Spinal cord (tissue), 9 donors: ENCODE measurements at regions not wholly inside any gene's neighbourhood (a gene's known extent, or its start where the extent isn't known, plus 50 kb on each side); places are given as distances from the start of the nearest gene placed in this dataset.
A peak's percentile ranks its signal among the peaks of the same experiment; 100 is the strongest.

Experiments
- DNase-seq, 6 donors: peaks; one replicate each; pipeline versions ENCODE4 v3.0.0 to v3.0.0-alpha.2; 2013 to 2015; ENCODE audit warnings: low spot score in 6 of 6, low read depth in 4 of 6
- H3K27ac ChIP-seq: one replicate; pipeline ENCODE4 v1.5.1; 2013; ENCODE audit warnings: low read depth, low read length, control low read depth
- H3K27me3 ChIP-seq: one replicate; pipeline ENCODE4 v1.6.1; 2013; ENCODE audit warnings: low read length; ENCODE audit not compliant: control insufficient read depth, insufficient read depth
- H3K36me3 ChIP-seq: one replicate; pipeline ENCODE4 v1.6.1; 2013; ENCODE audit warnings: low read length; ENCODE audit not compliant: control insufficient read depth, insufficient read depth
- H3K4me1 ChIP-seq: one replicate; pipeline ENCODE4 v1.6.1; 2013; ENCODE audit warnings: low read length; ENCODE audit not compliant: control insufficient read depth, insufficient read depth
- H3K4me3 ChIP-seq: one replicate; pipeline ENCODE4 v1.5.1; 2013; ENCODE audit warnings: low read depth, low read length, control low read depth
- H3K9me3 ChIP-seq: one replicate; pipeline ENCODE4 v1.6.1; 2013; ENCODE audit warnings: low read length; ENCODE audit not compliant: control insufficient read depth, insufficient read depth
- WGBS: methylation state at CpG from one replicate; pipeline ENCODE4 v1.1.5; 2013; ENCODE audit warnings: missing lambda C conversion rate; ENCODE audit not compliant: insufficient coverage; 5-methylcytosine and 5-hydroxymethylcytosine counted together
- donor health status: healthy.

GRCh38 chr10:47090042-47090441, 178.8 kb downstream of the PTPN20 start:
- no peak overlapping the region for H3K4me3 ChIP-seq
- DNase-seq, result no peak
- no peak overlapping the region for H3K27ac ChIP-seq
- no peaks in the 10 kb centered on the region for H3K27me3 ChIP-seq
- WGBS, result 100% methylated on average over 2 of the region's 3 CpGs
- H3K9me3 ChIP-seq, result no peaks in the 10 kb centered on the region
- peaks cover 7% of the 10 kb centered on the region for H3K4me1 ChIP-seq
- no peaks in the 10 kb centered on the region for H3K36me3 ChIP-seq

- Histone ChIP-seq H3K27ac (no peak overlapping the region), H3K27me3 (no peaks in the 10 kb centered on the region), H3K9me3 (no peaks in the 10 kb centered on the region), H3K4me1 (peaks cover 7% of the 10 kb centered on the region), H3K4me3 (no peak overlapping the region), H3K36me3 (no peaks in the 10 kb centered on the region)
- 64% methylated on average over 3 of the region's 7 CpGs for WGBS
- DNase-seq, result peak in 1 of 6 donors; percentile 30
Observed at GRCh38 chr10:47090903-47091302, 179.7 kb downstream of the PTPN20 start.

DNA sequence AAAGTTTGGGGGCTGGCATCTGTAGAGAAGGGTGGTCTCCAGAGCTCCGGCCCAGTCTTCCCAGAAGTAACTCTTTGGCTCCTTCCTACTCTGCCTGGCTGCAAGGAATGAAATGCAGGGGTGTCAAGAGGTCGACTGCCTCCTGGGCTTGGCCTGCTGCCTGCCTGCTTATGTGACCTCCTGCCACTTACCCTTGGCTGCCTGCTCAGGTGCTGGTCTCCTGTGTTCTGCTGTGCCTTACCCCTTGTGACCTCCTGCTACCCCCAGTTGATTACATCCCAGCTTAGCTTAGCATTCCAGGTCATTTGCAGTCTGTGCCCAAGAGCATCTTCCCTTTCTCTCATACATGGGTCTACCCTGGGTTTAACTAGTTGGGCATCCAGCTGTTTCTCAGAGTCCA, 180.2 kb downstream of the PTPN20 start:
- no peak for DNase-seq
- no peak overlapping the region for H3K4me3 ChIP-seq
- H3K27me3 ChIP-seq, result no peaks in the 10 kb centered on the region
- H3K36me3 ChIP-seq, result no peaks in the 10 kb centered on the region
- H3K9me3 ChIP-seq, result no peaks in the 10 kb centered on the region
- no peak overlapping the region for H3K27ac ChIP-seq
- WGBS, result 86% methylated on average over 2 of the region's 2 CpGs
- peaks cover 7% of the 10 kb centered on the region for H3K4me1 ChIP-seq

- Histone ChIP-seq H3K4me3 (no peak overlapping the region), H3K9me3 (no peaks in the 10 kb centered on the region)
- 98% methylated on average over 4 of the region's 4 CpGs for WGBS
Observed at GRCh38 chr10:47092376-47092775, 181.1 kb downstream of the PTPN20 start.

DNA sequence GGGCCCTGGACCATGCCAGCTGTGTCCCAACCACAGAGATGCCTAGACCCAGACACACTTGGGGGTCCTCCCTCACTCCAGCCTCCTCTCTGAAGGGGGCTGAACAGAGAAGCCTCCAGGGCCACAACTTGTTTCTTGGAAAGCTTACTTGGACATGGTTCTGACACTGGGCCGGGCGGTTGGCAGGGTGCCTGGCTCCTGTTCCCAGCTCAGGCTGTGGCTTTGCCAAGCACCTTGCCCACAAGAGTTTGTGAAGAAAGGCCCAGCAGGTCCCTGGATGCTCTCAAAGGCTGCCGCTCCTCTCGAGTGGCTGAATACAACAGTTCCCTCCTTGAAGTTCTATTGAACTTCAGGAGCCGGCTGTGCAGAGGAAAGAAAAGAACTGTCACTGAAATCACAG, 181.6 kb downstream of the PTPN20 start:
- DNase-seq, result peak in 1 of 6 donors; percentile 55
- Histone ChIP-seq H3K9me3 (no peaks in the 10 kb centered on the region), H3K27ac (no peak overlapping the region), H3K4me3 (no peak overlapping the region), H3K4me1 (peaks cover 7% of the 10 kb centered on the region), H3K36me3 (no peaks in the 10 kb centered on the region), H3K27me3 (no peaks in the 10 kb centered on the region)
- 49% methylated on average over 5 of the region's 5 CpGs for WGBS

More at GRCh38 chr10:47092376-47092775, 181.1 kb downstream of the PTPN20 start:
- DNase-seq, result no peak
- Histone ChIP-seq H3K27ac (no peak overlapping the region), H3K4me1 (peaks cover 7% of the 10 kb centered on the region), H3K27me3 (no peaks in the 10 kb centered on the region), H3K36me3 (no peaks in the 10 kb centered on the region)

- Histone ChIP-seq H3K27ac (no peak overlapping the region), H3K9me3 (no peaks in the 10 kb centered on the region), H3K4me1 (peaks cover 7% of the 10 kb centered on the region), H3K36me3 (no peaks in the 10 kb centered on the region), H3K4me3 (no peak overlapping the region), H3K27me3 (no peaks in the 10 kb centered on the region)
- DNase-seq, result no peak
- WGBS, result 83% methylated on average over 2 of the region's 9 CpGs
Observed at GRCh38 chr10:47094126-47094525, 182.9 kb downstream of the PTPN20 start.

DNA sequence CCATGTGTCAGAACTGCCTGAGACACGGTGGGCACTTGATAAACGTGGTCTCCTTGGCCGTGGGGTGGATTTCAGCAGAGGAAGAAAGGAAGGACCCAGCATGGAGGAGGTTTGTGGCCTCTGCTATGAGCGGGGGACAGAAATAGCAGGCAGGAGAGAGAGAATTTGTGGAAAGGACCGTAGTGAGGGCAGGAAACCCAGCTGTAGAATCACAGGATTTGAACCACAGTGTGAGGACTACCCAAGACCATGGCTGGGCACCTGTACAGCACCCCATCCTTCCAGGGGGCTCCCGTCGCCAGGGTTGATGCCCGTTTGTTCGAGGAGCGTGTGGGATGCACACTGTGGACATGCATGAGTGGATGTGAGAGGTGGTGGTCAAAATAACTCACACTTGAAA, 183.4 kb downstream of the PTPN20 start:
- H3K36me3 ChIP-seq, result no peaks in the 10 kb centered on the region
- H3K4me1 ChIP-seq, result peaks cover 7% of the 10 kb centered on the region
- no peaks in the 10 kb centered on the region for H3K27me3 ChIP-seq
- no peak overlapping the region for H3K27ac ChIP-seq
- DNase-seq, result no peak
- 96% methylated on average over 5 of the region's 10 CpGs for WGBS
- H3K9me3 ChIP-seq, result no peaks in the 10 kb centered on the region
- no peak overlapping the region for H3K4me3 ChIP-seq

- DNase-seq, result no peak
- H3K36me3 ChIP-seq, result no peaks in the 10 kb centered on the region
- 97% methylated on average over 5 of the region's 12 CpGs for WGBS
- H3K27ac ChIP-seq, result no peak overlapping the region
- no peaks in the 10 kb centered on the region for H3K9me3 ChIP-seq
- H3K4me3 ChIP-seq, result no peak overlapping the region
- H3K4me1 ChIP-seq, result peaks cover 7% of the 10 kb centered on the region
- H3K27me3 ChIP-seq, result no peaks in the 10 kb centered on the region
Observed at GRCh38 chr10:47095211-47095610, 184.0 kb downstream of the PTPN20 start.

DNA sequence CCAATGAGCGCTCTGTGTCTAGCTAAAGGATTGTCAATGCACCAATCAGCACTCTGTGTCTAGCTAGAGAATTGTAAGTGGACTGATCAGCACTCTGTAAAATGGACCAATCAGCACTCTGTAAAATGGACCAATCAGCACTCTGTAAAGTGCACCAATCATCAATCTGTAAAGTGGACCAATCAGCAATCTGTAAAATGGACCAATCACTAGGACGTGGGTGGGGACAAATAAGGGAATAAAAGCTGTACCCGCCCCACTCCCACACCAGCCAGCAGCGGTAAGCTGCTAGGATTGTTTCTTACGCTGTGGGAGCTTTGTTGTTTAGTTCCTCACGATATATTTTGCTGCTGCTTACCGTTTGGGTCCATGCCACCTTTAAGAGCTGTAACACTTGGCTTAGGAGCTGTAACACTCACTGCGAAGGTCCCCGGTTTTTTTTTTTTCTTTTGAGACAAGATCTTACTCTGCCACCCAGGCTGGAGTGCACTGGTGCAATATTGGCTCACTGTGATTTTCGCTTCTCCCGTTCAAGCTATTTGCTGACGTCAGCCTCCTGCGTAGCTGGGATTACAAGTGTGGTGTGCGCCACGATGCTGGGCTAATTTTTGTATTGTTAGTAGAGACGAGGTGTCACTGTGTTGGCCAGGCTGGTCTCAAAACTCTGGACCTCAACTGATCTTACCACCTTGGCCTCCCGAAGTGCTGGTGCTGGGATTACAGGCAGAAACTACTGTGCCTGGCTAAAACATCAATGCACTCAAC, 184.8 kb downstream of the PTPN20 start:
- Histone ChIP-seq H3K36me3 (no peaks in the 10 kb centered on the region), H3K27me3 (no peaks in the 10 kb centered on the region), H3K27ac (no peak overlapping the region), H3K4me3 (no peak overlapping the region), H3K9me3 (no peaks in the 10 kb centered on the region), H3K4me1 (peaks cover 5% of the 10 kb centered on the region)
- no peak for DNase-seq
- 85% methylated on average over 9 of the region's 17 CpGs for WGBS

- Histone ChIP-seq H3K9me3 (no peaks in the 10 kb centered on the region), H3K4me1 (no peaks in the 10 kb centered on the region), H3K27me3 (no peaks in the 10 kb centered on the region), H3K36me3 (no peaks in the 10 kb centered on the region), H3K27ac (no peak overlapping the region), H3K4me3 (no peak overlapping the region)
- 100% methylated on average over 1 of the region's 3 CpGs for WGBS
- DNase-seq, result no peak
Observed at GRCh38 chr10:47098238-47098637, 187.0 kb downstream of the PTPN20 start.
